Right lobe of liver (tissue), 6 donors: ENCODE measurements at regions not wholly inside any gene's neighbourhood (a gene's known extent, or its start where the extent isn't known, plus 50 kb on each side); places are given as distances from the start of the nearest gene placed in this dataset.

Experiments
- ATAC-seq, 4 donors: fragments of 200-7000 bp; cut with Tn5 transposase; one replicate each; pipeline ENCODE4 v1.9.1; 2020; ENCODE audit warnings: mild to moderate bottlenecking in 4 of 4, moderate library complexity in 4 of 4
- DNase-seq, 3 donors: peaks; one replicate each; pipeline ENCODE4 v3.0.0-alpha.2; 2020
- H3K27ac ChIP-seq, 3 donors: fragments of 200-600 bp; one replicate each; pipeline ENCODE4 v1.8.0; 2022
- H3K27me3 ChIP-seq, 2 donors: fragments of 200-600 bp; one replicate each; pipeline ENCODE4 v1.8.0; 2022
- H3K36me3 ChIP-seq, 4 donors: fragments of 200-600 bp; sonication (generic) in 1 of 4; one replicate each; pipeline versions ENCODE4 v1.5.1 to v1.8.0; 2017 to 2022; ENCODE audit warnings: control low read depth in 1 of 4
- H3K4me1 ChIP-seq, 4 donors: fragments of 200-600 bp; sonication (generic) in 1 of 4; one replicate each; pipeline versions ENCODE4 v1.5.1 to v1.8.0; 2017 to 2022; ENCODE audit warnings: control low read depth in 1 of 4
- H3K4me3 ChIP-seq, 3 donors: fragments of 200-600 bp; one replicate each; pipeline ENCODE4 v1.8.0; 2022
- H3K9me3 ChIP-seq, 4 donors: fragments of 200-600 bp; sonication (generic) in 1 of 4; one replicate each; pipeline versions ENCODE4 v1.5.1 to v1.8.0; 2017 to 2022; ENCODE audit warnings: control low read depth in 1 of 4
- CTCF ChIP-seq, 4 donors: fragments of 200-600 bp in 3 of 4; fragments of 450-650 bp in 1 of 4; IDR thresholded peaks; one replicate each; pipeline versions ENCODE4 v1.5.1 to v1.8.0; 2016 to 2022; ENCODE audit warnings: antibody characterized with exemption in 4 of 4, mild to moderate bottlenecking in 2 of 4
- POLR2A ChIP-seq: fragments of 450-650 bp; IDR thresholded peaks from one replicate; pipeline ENCODE4 v1.6.1; 2017; ENCODE audit warnings: antibody characterized with exemption, mild to moderate bottlenecking
- WGBS: methylation state at CpG from one replicate; pipeline ENCODE4 v1.1.6; 2018; ENCODE audit warnings: low coverage, low lambda C conversion rate; ENCODE audit not compliant: insufficient coverage; ENCODE audit errors: missing lambda C conversion rate; 5-methylcytosine and 5-hydroxymethylcytosine counted together
- intact Hi-C, 2 donors: fragments of 100-400 bp; cut with DNase I; formaldehyde crosslinking; loops; one replicate each; pipeline versions ENCODE4 v1.11.2 to v1.14.1; 2022
- donor health status: DM: no; HTN: yes; CAD: no.
- donor health status: DM: no; HTN: no; CAD: no.
- donor health status: DM: no; HTN: no; CAD: no.
- donor health status: DM: no; HTN: yes; CAD: no.
- donor health status: DM: no; HTN: yes; CAD: no.

GRCh38 chr12:76653342-76653741, 93.8 kb upstream of the OSBPL8 start:
- Histone ChIP-seq H3K36me3 (no peaks in the 10 kb centered on the region), H3K4me1 (no peaks in the 10 kb centered on the region), H3K27me3 (no peaks in the 10 kb centered on the region), H3K9me3 (no peaks in the 10 kb centered on the region), H3K4me3 (no peak overlapping the region), H3K27ac (no peak overlapping the region)
- DNase-seq (no peak), ATAC-seq (no peak)
- WGBS = 100% methylated on average over 1 of the region's 1 CpG
- intact Hi-C loops = no loop called here
- TF ChIP-seq CTCF (IDR thresholded peaks at IDR 0.05) (no peak), POLR2A (no peak)

- no peak overlapping the region for H3K27ac ChIP-seq
Measured at GRCh38 chr12:76664731-76665130, 99.2 kb upstream of the ZDHHC17 start.

GRCh38 chr12:76666290-76666835, 97.6 kb upstream of the ZDHHC17 start:
- ATAC-seq (no peak), DNase-seq (no peak)
- no peaks in the 10 kb centered on the region for H3K4me1 ChIP-seq
- 49% methylated on average over 6 of the region's 6 CpGs for WGBS
- no peaks in the 10 kb centered on the region for H3K36me3 ChIP-seq
- no peaks in the 10 kb centered on the region for H3K27me3 ChIP-seq
- H3K4me3 ChIP-seq = no peak overlapping the region
- intact Hi-C loops = no loop called here
- no peaks in the 10 kb centered on the region for H3K9me3 ChIP-seq
- TF ChIP-seq POLR2A (no peak), CTCF (IDR thresholded peaks at IDR 0.05) (no peak)
- H3K27ac ChIP-seq = no peak overlapping the region

More at GRCh38 chr12:76664731-76665130, 99.2 kb upstream of the ZDHHC17 start:
- 76% methylated on average over 2 of the region's 2 CpGs for WGBS
- Histone ChIP-seq H3K36me3 (no peaks in the 10 kb centered on the region), H3K4me1 (no peaks in the 10 kb centered on the region), H3K4me3 (no peak overlapping the region), H3K27me3 (no peaks in the 10 kb centered on the region), H3K9me3 (no peaks in the 10 kb centered on the region)
- TF ChIP-seq CTCF (IDR thresholded peaks at IDR 0.05) = no peak
- TF ChIP-seq POLR2A = no peak
- intact Hi-C loops = no loop called here
- ATAC-seq = no peak
- DNase-seq = no peak

- intact Hi-C loops = no loop called here
- TF ChIP-seq CTCF (IDR thresholded peaks at IDR 0.05) (no peak), POLR2A (no peak)
- H3K4me1 ChIP-seq = no peaks in the 10 kb centered on the region
- H3K9me3 ChIP-seq = peaks cover 0 to 2% (median 0%) of the 10 kb centered on the region in 4 donors
- DNase-seq (no peak), ATAC-seq (no peak)
- no peak overlapping the region for H3K27ac ChIP-seq
- no peak overlapping the region for H3K4me3 ChIP-seq
- no peaks in the 10 kb centered on the region for H3K27me3 ChIP-seq
- WGBS = 73% methylated on average over 2 of the region's 2 CpGs
- no peaks in the 10 kb centered on the region for H3K36me3 ChIP-seq
Measured at GRCh38 chr12:76669981-76670380, 93.9 kb upstream of the ZDHHC17 start.

GRCh38 chr12:76670776-76671175, 93.1 kb upstream of the ZDHHC17 start:
- intact Hi-C loops = no loop called here
- Histone ChIP-seq H3K4me3 (no peak overlapping the region), H3K36me3 (no peaks in the 10 kb centered on the region), H3K4me1 (no peaks in the 10 kb centered on the region), H3K9me3 (peaks cover 0 to 2% (median 0%) of the 10 kb centered on the region in 4 donors), H3K27me3 (no peaks in the 10 kb centered on the region), H3K27ac (no peak overlapping the region)
- no peak for DNase-seq
- no CpG with 5 or more reads among the region's 1 CpG for WGBS
- TF ChIP-seq POLR2A (no peak), CTCF (IDR thresholded peaks at IDR 0.05) (no peak)
- no peak for ATAC-seq
